ENCODE measurements at regions not wholly inside any gene's neighbourhood (a gene's known extent, or its start where the extent isn't known, plus 50 kb on each side); places are given as distances from the start of the nearest gene placed in this dataset.

GRCh38 chr2:60679036-60679780, 76.9 kb upstream of the PAPOLG start:
- no peak overlapping the region for H3K4me3 ChIP-seq (replicated peaks in 1 of 2; ENCODE audit: low read depth in 2 of 2, low read length in 2 of 2)
- no peak for DNase-seq (ENCODE audit: low read depth in 2 of 2)
- TF ChIP-seq CTCF (IDR thresholded peaks at IDR 0.05; ENCODE audit: low read depth, low read length), result no peak

GRCh38 chr2:60693551-60693950, 62.5 kb upstream of the PAPOLG start:
- no peak for DNase-seq (ENCODE audit: low read depth in 2 of 2)

GRCh38 chr2:60695793-60696192, 60.3 kb upstream of the PAPOLG start:
- no peak overlapping the region for H3K4me3 ChIP-seq (replicated peaks in 1 of 2; ENCODE audit: low read depth in 2 of 2, low read length in 2 of 2)
- no peak for DNase-seq (ENCODE audit: low read depth in 2 of 2)
- no peak for TF ChIP-seq CTCF (IDR thresholded peaks at IDR 0.05; ENCODE audit: low read depth, low read length)

More at GRCh38 chr2:60693551-60693950, 62.5 kb upstream of the PAPOLG start:
- H3K4me3 ChIP-seq (replicated peaks in 1 of 2; ENCODE audit: low read depth in 2 of 2, low read length in 2 of 2), result no peak overlapping the region
- no peak for TF ChIP-seq CTCF (IDR thresholded peaks at IDR 0.05; ENCODE audit: low read depth, low read length)

- no peak for DNase-seq (ENCODE audit: low read depth in 2 of 2)
- H3K4me3 ChIP-seq (replicated peaks in 1 of 2; ENCODE audit: low read depth in 2 of 2, low read length in 2 of 2), result no peak overlapping the region
- no peak for TF ChIP-seq CTCF (IDR thresholded peaks at IDR 0.05; ENCODE audit: low read depth, low read length)
Measured at GRCh38 chr2:60699617-60700016, 56.5 kb upstream of the PAPOLG start.

GRCh38 chr2:60706021-60706420, 50.0 kb upstream of the PAPOLG start:
- H3K4me3 ChIP-seq (replicated peaks in 1 of 2; ENCODE audit: low read depth in 2 of 2, low read length in 2 of 2), result no peak overlapping the region
- DNase-seq (ENCODE audit: low read depth in 2 of 2), result peak in 1 of 2 donors; percentile 42
- no peak for TF ChIP-seq CTCF (IDR thresholded peaks at IDR 0.05; ENCODE audit: low read depth, low read length)

Measured in cardiac fibroblast (primary cell).